ENCODE measurements at regions not wholly inside any gene's neighbourhood (a gene's known extent, or its start where the extent isn't known, plus 50 kb on each side); places are given as distances from the start of the nearest gene placed in this dataset.

DNA sequence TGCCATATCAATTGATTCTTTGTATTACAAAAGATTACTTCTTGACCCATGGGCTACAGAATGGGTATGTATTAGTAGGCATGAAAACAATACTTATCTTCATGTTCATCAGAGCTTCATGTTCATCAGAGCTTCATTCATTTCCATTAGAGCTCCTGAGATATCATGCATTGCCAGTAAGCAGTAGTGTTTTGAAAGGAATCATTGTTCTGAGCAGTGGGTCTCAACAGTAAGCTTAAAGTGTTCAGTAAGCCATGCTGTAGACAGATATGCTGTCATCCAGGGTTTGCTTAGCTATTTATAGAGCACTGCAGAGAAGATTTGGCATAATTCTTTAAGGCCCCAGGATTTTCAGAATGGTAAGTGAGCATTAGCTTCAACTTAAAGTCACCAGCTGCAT lies 596.1 kb downstream of the ZNF385D start:
- H3K9me3 Mint-ChIP-seq, result peaks cover 2% of the 10 kb centered on the region
- H3K27ac Mint-ChIP-seq, result no peak overlapping the region
- H3K4me1 Mint-ChIP-seq, result peaks cover 18% of the 10 kb centered on the region
- H3K36me3 Mint-ChIP-seq (ENCODE audit: low read depth), result no peaks in the 10 kb centered on the region
- H3K27me3 Mint-ChIP-seq (ENCODE audit: low read depth), result no peaks in the 10 kb centered on the region
- no peak overlapping the region for H3K4me3 Mint-ChIP-seq
- TF ChIP-seq, protein P1, sequence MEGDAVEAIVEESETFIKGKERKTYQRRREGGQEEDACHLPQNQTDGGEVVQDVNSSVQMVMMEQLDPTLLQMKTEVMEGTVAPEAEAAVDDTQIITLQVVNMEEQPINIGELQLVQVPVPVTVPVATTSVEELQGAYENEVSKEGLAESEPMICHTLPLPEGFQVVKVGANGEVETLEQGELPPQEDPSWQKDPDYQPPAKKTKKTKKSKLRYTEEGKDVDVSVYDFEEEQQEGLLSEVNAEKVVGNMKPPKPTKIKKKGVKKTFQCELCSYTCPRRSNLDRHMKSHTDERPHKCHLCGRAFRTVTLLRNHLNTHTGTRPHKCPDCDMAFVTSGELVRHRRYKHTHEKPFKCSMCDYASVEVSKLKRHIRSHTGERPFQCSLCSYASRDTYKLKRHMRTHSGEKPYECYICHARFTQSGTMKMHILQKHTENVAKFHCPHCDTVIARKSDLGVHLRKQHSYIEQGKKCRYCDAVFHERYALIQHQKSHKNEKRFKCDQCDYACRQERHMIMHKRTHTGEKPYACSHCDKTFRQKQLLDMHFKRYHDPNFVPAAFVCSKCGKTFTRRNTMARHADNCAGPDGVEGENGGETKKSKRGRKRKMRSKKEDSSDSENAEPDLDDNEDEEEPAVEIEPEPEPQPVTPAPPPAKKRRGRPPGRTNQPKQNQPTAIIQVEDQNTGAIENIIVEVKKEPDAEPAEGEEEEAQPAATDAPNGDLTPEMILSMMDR (IDR thresholded peaks at IDR 0.05; ENCODE audit: unreplicated experiment in 3 of 3), result no peak

DNA sequence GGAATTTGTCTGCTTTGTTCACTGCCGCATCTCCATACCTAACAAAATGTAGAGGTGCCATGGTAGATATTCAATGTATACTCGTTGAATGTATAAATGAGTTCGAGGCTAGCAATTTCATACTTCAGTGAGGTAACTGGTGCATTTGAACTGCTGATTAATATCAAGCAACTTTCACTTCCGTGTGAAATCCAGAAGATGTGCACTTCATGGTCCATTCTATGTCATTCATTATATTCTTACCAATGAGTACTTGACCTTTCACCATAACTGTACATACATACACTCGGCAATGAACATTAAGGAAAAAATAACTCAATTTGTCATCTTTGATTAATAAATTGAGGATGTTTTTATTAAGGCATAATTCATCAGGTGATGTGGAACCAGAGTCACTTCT lies 598.5 kb downstream of the ZNF385D start:
- TF ChIP-seq, protein P1 (IDR thresholded peaks at IDR 0.05; ENCODE audit: unreplicated experiment in 3 of 3), result no peak
- H3K4me3 Mint-ChIP-seq, result no peak overlapping the region
- no peaks in the 10 kb centered on the region for H3K36me3 Mint-ChIP-seq (ENCODE audit: low read depth)
- H3K4me1 Mint-ChIP-seq, result no peaks in the 10 kb centered on the region
- H3K27ac Mint-ChIP-seq, result no peak overlapping the region
- no peaks in the 10 kb centered on the region for H3K27me3 Mint-ChIP-seq (ENCODE audit: low read depth)
- peaks cover 2% of the 10 kb centered on the region for H3K9me3 Mint-ChIP-seq

DNA sequence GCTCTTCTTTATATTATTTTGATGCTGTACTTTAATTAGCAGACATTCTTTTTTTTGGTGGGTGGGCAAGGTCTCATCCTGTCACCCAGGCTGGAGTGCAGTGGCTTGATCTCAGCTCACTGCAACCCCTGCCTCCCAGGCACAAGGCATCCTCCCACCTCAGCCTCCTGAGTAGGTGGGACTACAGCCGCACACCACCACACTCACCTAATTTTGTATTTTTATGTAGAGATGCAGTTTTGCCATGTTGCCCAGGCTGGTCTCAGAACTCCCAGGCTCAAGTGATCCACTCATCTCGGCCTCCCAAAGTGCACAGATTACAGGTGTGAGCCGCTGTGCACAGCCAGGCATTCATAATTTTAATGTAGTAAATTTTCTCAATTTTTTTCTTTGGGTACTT lies 608.1 kb downstream of the ZNF385D start:
- no peaks in the 10 kb centered on the region for H3K27me3 Mint-ChIP-seq (ENCODE audit: low read depth)
- H3K27ac Mint-ChIP-seq, result no peak overlapping the region
- no peaks in the 10 kb centered on the region for H3K4me1 Mint-ChIP-seq
- H3K36me3 Mint-ChIP-seq (ENCODE audit: low read depth), result no peaks in the 10 kb centered on the region
- H3K9me3 Mint-ChIP-seq, result peaks cover 6% of the 10 kb centered on the region
- TF ChIP-seq, protein P1 (IDR thresholded peaks at IDR 0.05; ENCODE audit: unreplicated experiment in 3 of 3), result no peak
- no peak overlapping the region for H3K4me3 Mint-ChIP-seq

DNA sequence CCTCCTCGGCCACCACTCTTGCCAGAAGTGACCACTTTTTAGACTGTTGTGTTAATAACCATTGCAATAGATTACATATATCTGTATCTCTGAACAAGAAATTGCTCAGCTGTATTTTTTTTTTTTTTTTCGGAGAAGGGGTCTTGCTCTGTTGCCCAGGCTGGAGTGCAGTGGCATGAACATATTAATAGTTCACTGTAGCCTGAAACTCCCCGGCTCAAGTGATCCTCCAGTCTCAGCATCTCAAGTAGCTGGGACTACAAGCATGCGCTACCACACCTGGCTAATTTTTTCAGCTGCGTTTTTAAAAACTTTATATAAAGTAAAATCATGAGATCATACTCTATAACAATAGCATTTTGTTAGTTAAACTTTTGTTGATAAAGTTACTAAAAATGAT lies 609.0 kb downstream of the ZNF385D start:
- H3K4me1 Mint-ChIP-seq, result no peaks in the 10 kb centered on the region
- peaks cover 6% of the 10 kb centered on the region for H3K9me3 Mint-ChIP-seq
- no peak overlapping the region for H3K27ac Mint-ChIP-seq
- H3K36me3 Mint-ChIP-seq (ENCODE audit: low read depth), result no peaks in the 10 kb centered on the region
- no peaks in the 10 kb centered on the region for H3K27me3 Mint-ChIP-seq (ENCODE audit: low read depth)
- H3K4me3 Mint-ChIP-seq, result no peak overlapping the region
- TF ChIP-seq, protein P1 (IDR thresholded peaks at IDR 0.05; ENCODE audit: unreplicated experiment in 3 of 3), result no peak

DNA sequence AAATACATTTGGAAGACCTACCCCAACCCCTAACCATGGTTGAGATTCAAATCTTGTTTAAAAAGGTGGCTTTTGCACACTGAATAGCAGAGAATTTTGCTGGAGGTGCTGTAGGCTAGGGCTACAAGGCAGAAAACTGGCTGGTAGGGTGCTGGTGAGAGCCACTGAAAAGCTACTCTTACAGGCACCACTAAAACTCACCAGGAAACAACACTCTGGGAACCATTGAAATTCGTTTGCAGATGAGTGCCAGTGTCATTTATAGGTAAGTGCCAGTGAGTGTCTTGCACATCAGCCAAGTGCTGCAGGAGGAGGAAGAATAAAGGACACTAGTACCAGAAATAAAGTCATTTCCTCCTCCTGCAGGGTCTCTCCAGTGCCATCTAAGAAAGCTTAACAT lies 610.2 kb downstream of the ZNF385D start:
- TF ChIP-seq, protein P1 (IDR thresholded peaks at IDR 0.05; ENCODE audit: unreplicated experiment in 3 of 3), result no peak
- H3K9me3 Mint-ChIP-seq, result peaks cover 6% of the 10 kb centered on the region

DNA sequence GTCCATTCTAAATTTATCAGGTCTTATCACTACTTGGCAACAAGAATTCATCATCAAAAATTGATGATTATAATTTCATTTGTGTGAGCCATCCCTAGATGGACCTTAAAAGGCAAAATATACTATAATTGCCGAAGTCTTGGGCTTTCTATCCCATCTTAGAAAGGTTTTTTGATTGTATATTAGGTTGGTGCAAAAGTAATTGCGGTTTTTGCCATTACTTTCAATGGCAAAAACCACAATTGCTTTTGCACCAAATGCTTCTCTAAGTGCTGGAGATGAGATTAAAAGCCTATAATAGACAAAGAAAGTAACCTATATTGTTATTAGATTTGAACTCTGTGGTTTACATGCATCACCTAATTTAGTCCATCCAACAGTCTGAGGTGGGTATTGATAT lies 612.9 kb downstream of the ZNF385D start:
- Mint-ChIP-seq H3K27me3 (ENCODE audit: low read depth) (no peaks in the 10 kb centered on the region), H3K36me3 (ENCODE audit: low read depth) (no peaks in the 10 kb centered on the region), H3K4me1 (no peaks in the 10 kb centered on the region), H3K4me3 (no peak overlapping the region), H3K9me3 (no peaks in the 10 kb centered on the region), H3K27ac (no peak overlapping the region)
- TF ChIP-seq, protein P1 (IDR thresholded peaks at IDR 0.05; ENCODE audit: unreplicated experiment in 3 of 3), result no peak

More for the DNA sequence above, 610.2 kb downstream of the ZNF385D start:
- H3K4me3 Mint-ChIP-seq, result no peak overlapping the region
- H3K27me3 Mint-ChIP-seq (ENCODE audit: low read depth), result no peaks in the 10 kb centered on the region
- no peaks in the 10 kb centered on the region for H3K4me1 Mint-ChIP-seq
- H3K36me3 Mint-ChIP-seq (ENCODE audit: low read depth), result no peaks in the 10 kb centered on the region
- H3K27ac Mint-ChIP-seq, result no peak overlapping the region

Data from nephron (organoid).